ENCODE measurements at regions not wholly inside any gene's neighbourhood (a gene's known extent, or its start where the extent isn't known, plus 50 kb on each side); places are given as distances from the start of the nearest gene placed in this dataset.

GRCh38 chr12:124457287-124458219 lies 109.9 kb downstream of the NCOR2 start:
- DNase-seq, result peak; percentile 39

- peak; percentile 41 for DNase-seq
These were observed 110.7 kb downstream of the NCOR2 start for GRCh38 chr12:124456652-124457152.

- no peak for DNase-seq
These were observed 111.2 kb downstream of the NCOR2 start for GRCh38 chr12:124456133-124456651.

DNA sequence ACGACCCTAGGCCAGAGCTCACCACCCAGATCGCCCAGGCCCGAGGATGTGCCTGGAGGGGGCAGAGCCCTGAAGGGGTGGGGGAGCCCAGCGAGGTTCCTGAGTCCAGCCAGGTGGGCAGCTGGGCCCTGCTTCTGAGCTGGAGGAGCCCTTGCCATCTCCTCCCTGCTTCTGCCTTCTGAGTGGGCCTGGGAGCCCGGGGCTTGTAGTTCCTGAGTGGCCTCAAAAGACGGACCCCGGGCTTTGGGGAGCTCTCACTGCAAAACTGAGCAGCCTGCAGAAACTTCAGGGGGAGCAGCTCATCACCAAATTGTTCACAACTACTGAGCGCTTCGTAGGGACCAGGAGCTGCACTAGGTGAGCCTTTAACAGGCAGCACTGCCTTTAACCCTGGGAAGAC lies 112.1 kb downstream of the NCOR2 start:
- no peak for DNase-seq

GRCh38 chr12:124454735-124455134 lies 112.7 kb downstream of the NCOR2 start:
- no peak for DNase-seq

DNA sequence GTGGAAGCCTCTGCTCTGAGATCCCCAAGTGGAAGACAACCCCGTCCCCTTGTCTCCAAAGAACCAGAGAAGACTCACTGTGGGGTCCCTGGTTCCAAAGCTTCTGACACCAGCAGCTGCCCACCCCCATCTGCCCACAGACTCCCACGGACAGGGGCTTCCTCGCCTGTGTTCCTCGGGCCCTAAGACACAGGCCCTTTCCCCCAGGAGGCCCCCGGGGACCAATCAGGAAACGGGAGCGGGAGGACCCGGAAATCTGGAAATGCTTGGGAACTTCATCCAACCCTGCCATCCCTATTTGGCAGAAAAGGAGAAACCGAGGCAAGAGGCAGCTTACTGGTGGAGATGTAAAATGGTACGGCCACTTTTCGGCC lies 113.1 kb downstream of the NCOR2 start:
- DNase-seq, result no peak

- peak; percentile 79 for DNase-seq
These were observed 113.7 kb downstream of the NCOR2 start for GRCh38 chr12:124453419-124454351.

GRCh38 chr12:124452576-124453331 lies 114.7 kb downstream of the NCOR2 start:
- DNase-seq, result no peak

GRCh38 chr12:124451637-124452243 lies 115.7 kb downstream of the NCOR2 start:
- DNase-seq, result no peak

DNA sequence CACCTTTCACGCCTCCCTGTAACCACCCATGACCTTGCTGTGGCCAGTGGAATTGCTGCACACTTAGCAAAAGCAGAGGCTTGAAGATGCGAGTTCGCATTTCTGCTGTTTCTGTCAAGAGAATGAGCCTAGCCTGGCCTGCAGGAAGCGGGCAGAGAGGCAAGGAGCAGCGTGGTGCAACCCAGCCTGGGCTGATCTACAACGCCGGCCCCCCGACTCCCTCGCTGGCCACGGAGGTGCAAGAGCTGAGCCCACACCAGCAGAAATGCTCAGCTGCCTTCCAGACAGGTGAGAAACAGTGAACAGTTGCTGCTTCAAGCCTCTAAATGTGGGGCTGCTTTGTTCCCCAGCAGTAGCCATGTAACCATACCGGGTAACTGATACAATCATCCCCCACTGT lies 116.4 kb downstream of the NCOR2 start:
- DNase-seq, result no peak

DNA sequence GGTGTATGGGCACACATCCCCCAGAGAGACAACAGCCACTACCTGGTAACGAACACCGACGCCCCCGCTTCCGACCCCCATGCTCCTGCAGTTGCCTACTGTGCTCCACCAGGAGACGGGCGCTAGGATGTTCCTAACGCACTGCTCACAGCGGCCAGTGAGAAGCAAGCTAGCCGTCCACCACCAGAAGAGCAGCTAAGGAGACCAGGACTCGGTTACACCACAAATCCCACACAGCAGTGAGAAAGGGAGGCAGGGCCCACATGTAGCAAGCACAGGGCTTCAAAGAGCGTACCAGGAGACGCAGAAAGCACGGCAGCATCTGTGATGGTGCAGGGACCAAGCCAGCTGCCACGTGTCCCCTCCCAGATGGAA lies 117.0 kb downstream of the NCOR2 start:
- DNase-seq, result no peak

DNA sequence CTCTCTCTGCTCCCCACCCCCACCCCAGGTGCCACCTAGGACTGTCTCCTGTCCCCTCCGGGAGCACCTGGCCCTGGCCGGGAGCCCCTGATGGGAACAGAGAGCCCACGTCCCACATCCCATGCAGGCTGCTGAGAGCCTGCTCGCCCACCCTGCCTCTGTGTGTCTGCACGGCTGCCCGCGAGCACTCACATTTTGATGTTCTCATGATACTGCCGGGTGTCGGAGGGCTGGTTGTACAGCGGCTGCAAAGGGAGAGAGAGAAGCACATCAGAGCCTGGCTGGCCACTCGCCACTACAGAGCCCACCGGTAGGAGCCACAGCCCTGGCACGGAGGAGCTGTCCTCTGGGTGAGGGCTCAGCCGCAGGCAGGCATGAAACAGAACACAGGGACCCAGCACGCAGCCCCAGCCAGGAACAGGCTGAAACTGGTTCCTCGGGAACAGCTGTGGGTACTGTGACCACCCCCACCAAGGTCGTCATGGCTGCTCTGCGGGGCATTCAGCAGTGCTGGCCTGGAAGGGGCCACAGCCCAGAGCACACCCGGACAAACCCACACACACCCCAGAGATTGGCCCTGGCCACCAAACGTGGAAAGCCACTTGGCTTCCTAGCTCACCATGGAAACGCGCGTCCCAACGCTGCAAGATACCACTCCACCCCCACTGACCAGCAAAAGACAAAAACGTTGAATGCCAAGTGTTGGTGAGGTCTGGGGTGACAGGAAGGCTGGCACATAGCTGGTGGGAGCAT lies 117.6 kb downstream of the NCOR2 start:
- no peak for DNase-seq

GRCh38 chr12:124448955-124449622 lies 118.3 kb downstream of the NCOR2 start:
- DNase-seq, result no peak

GRCh38 chr12:124448241-124448954 lies 119.0 kb downstream of the NCOR2 start:
- DNase-seq, result no peak

GRCh38 chr12:124446364-124446763 lies 121.0 kb downstream of the NCOR2 start:
- no peak for DNase-seq

- DNase-seq, result no peak
These were observed 121.6 kb downstream of the NCOR2 start for GRCh38 chr12:124445826-124446225.

DNA sequence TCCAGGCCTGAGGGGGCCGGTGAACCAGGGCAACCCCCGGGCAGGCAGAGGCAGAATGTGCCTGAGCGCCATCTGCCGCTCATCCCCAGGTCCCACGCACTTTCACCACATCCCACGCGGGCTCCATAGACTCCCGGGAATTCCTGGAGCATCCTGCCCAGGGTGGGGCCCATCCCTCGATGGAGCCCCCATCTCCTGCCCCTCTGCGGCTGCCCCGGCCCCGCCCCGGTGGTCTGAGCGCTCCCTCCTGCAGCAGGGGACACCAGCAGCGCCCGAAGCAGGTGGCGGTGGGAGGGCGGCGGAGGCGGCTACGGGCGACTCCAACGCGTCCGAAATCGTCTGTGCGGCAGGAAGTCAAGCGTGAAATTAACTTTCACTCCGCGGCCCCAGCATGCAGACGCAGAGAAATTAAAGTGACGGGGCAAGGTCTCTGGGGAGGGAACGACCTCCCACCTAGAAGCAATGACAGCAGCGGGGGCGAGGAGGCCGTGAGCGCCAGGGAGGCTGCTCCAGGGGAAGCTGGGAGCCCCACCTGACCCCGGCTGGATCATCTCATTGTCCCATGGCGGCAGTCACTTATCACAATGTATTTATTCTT lies 122.2 kb downstream of the NCOR2 start:
- no peak for DNase-seq

DNA sequence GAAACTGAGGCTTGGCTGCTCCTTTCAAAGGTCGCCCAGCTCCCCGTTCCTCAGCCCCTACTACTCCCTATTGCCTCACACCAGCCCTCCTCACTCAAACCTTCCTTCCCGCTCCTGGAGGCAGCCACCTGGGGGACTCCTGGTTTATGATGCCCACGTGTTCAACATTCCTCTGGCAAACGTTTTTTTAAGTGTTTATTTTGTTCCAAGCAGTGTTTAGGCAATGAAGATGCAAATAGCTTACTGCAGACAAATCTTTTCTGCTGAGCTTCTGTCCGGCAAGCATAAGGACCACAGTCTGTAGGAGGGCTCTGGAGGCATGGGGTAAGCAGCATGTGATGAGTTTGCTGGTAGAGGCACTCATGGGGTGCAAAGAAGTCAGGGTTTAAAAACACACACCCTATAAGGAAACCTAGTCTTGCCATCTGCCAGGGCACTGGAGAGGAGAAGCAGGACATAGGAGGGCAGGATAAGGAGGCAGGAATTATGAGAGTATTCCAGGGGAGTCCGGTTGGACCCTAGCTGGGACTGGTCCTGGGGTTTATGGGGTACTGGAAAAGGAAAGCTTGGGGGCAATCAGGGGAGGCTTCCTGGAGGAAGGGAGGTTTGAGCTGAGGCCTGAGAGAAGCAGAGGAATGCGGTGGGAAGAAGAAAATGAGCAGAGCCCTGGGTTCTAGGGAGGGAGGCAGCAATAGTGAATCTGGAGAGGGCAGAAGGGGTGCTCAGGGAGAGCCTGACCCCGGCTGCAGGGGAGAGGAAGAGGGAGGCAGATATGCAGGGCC lies 123.3 kb downstream of the NCOR2 start:
- DNase-seq, result no peak
